ENCODE measurements at regions not wholly inside any gene's neighbourhood (a gene's known extent, or its start where the extent isn't known, plus 50 kb on each side); places are given as distances from the start of the nearest gene placed in this dataset.
A peak's percentile ranks its signal among the peaks of the same experiment; 100 is the strongest.
"Not testable (repeated sequence)": the region's sequence is repeated elsewhere in the genome, so short reads cannot be mapped to it uniquely, and the experiment has no call there.

DNA sequence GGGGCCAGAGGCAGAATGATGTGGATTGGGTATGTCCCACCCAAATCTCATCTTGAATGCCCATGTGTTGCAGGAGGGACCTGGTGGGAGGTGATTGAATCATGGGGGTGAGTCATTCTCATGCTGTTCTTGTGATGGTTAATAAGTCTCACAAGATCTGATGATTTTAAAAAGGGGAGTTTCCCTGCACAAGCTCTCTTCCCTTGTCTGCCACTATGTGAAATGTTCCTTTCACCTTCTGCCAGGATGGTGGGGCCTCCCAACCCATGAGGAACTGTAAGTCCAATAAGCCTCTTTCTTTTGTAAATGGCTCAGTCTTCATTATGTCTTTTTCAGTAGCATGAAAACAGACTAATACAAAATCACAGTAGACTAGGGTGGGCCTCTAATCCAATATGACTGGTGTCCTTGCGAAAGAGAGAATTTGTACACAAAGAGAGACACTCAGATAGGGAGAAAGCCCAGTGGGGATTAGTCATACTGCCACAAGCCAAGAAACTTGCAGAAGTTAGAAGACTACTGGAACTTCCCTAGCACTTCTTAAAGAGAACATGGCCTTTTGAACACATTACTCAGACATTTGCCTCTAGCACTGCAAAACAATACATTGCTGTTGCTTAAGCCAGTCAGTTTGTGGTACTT lies 68.4 kb downstream of the ANXA1 start:
- DNase-seq (ENCODE audit: low read depth in 2 of 2) = peak in 1 of 2 donors; percentile 4

DNA sequence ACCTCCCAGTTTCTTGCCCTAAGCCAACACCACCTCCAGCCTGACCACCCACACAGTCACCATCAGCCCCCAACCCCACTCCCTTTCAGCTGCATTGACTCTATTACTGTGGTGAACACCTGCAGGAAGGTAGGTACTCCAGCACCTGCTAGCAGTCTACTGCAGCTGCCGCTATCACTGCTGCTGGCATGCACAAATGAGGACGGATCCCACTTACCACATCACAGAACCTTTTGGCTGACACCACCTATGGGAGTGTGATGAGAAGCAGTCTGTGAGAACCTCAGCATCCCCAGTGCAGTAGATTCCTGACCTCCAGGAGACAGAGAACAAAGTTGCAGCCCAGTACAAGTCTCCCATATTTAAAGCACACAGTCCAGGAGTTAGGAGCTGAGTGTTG lies 71.9 kb downstream of the ANXA1 start:
- DNase-seq (ENCODE audit: low read depth in 2 of 2) = no peak

DNA sequence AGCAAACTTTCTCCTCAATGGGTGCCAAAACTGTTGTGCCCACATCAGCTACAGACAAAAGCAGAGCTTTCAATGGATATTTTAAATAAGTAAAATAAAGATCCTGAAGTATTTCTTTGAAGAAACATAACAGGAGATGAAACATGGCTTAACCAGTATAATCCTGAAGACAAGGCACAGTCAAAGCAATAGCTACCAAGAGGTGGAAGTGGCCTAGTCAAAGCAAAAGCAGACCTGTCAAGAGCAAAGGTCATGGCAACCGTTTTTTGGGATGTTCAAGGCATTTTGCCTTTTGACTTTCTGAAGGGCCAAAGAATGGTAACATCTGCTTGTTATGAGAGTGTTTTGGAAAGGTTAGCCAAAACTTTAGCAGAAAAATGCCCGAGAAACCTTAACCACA lies 77.9 kb downstream of the ANXA1 start:
- DNase-seq (ENCODE audit: low read depth in 2 of 2) = no peak

DNA sequence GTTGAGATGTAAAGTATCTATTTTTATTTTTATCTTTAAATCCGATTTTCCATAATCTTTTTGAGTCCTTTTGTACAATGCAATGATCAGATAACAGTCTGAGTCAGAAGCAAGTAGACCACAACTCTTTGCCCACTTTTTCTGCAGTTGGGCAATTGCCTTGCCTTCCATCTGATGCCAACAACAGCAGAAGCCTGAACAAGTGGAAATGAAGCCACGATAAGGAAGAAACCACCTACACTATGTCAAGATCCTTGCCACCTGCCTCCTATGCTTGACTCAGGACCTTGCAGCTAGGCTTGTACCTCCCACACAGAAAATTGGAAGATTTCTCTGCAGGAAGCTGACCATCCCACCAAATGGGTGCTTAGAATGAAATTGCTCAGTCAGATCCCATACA lies 78.6 kb downstream of the ANXA1 start:
- no peak for DNase-seq (ENCODE audit: low read depth in 2 of 2)

DNA sequence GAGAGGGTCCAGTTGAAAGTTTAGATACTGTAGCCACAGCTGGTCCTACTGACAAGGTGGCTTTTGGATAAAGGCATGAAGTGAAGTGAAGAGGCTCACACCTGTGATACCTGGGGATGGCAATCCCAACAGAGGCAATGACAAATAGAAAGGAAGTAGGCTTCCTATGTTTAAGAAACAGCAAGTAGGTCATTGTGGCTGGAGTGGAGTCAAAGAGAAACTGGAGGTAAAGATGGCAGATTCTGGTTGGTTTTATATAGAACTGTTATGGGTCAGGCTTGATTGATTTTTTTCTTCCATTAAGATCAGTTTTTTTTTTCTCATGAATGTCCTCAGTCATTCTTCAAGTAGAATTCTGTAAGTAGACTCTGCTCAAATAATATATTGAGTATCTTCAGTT lies 79.5 kb downstream of the ANXA1 start:
- DNase-seq (ENCODE audit: low read depth in 2 of 2) = no peak

DNA sequence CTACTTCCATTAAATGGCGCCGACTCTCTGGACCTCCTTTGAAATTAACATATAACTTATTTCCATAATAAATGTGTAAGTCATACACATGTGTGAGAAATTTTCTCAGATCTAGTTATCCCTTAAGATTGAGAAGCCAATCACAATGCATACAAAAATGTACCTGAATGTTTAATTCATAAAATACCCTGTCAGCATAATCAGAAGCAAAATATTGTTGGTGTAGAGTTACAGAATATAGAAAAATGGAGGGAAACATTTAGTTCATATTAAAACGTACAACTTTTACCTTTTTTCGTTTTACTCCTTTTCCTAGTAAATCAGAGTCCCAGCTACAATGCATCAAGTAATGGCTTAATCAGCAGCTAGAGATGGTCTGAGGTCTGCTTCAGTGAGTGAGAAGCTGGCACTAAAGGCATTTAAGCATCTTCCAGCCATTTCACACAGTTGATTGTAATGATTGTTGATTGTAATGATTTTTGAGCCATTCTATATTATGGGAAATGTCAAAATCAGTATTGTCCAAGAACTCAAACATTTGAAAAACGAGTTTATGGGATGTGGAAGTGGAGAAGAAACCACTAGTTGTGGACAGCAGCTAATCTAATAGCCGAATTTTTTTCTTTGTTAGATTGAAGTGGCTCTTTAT lies 81.8 kb downstream of the ANXA1 start:
- no peak for DNase-seq (ENCODE audit: low read depth in 2 of 2)

DNA sequence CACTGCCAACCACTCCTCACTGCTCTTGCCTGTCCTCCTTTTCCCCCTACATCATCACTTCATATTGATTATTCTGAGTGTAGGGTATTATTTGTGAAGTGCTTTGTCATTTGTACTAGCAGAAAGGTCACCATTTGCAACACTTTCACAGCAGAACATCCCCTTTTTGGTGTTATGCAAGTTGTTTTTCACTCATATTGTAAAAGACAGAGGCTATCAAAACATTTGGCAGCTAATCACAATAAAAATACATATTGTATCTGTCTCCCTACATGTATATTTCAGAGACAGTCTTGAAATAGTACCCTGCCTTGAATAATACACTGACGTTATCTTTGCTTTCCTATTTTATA lies 82.3 kb downstream of the ANXA1 start:
- no peak for DNase-seq (ENCODE audit: low read depth in 2 of 2)

DNA sequence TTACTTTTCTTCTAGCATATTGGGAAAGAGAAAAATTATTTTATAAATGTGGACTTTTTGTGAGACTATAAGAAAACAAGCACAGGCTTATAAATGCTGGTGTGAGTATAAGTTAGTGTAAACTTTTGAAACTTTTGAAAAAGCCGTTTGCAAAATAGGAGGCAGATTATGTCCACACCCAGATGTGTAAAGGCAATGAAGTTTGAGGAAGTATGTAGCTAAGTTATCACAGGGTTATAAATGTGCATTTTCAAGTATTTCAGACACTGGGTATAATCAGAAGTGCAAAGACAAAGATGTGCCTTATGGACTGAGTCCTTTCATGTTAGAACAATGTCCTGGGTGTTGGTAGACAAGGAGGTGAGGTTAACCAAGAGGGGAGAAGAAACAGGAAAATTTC lies 85.5 kb downstream of the ANXA1 start:
- no peak for DNase-seq (ENCODE audit: low read depth in 2 of 2)

DNA sequence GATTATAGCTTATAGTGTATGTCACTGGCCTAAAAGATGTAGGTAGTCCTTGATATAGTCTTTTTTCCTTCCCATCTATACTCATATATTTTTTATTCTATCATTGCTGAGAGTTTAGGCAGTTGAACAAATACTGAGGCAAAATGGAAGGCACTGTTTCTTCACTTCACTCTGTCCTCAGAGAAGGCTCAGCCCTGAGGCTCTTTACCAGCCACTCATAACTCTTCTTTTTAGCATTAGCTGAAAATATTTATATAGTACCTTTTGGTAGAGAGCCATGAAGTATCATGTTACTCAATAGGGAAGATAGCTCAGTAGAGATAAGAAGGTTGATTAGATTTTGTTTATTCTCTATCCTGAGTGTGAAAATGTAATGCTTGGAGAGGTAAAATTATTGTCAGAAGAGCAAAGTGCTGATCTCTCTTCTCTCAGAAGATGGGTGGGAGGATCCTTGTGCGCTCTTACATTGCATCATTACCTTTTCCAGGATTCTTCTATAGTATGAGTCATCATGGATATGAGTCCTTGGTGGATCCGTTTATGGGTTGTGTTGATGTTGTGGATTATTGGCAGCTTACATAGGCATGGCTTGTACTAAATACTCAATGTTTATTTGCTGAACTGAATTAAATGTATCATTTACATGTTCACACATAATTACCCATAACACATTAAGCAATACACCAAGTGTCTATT lies 88.1 kb downstream of the ANXA1 start:
- DNase-seq (ENCODE audit: low read depth in 2 of 2) = no peak

DNA sequence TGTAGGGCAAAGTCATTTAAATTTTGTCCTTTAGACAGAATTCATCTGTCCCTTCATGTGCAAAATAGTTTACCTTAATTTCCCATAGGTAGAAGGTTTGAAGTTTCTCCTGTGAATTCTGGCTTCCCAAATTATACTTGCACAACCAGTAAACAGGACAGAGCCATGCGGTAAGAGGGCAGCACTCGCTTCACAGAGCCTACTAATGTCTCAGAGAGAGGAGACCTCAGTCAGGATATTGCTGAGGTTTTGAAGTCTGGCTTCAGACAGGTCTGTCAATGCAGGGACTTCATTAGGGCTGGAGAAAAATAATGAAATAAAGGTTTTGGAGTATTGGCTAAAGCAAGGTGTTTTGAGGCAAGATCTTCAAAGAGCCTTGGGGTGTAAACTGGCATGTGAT lies 91.4 kb downstream of the ANXA1 start:
- no peak for DNase-seq (ENCODE audit: low read depth in 2 of 2)

DNA sequence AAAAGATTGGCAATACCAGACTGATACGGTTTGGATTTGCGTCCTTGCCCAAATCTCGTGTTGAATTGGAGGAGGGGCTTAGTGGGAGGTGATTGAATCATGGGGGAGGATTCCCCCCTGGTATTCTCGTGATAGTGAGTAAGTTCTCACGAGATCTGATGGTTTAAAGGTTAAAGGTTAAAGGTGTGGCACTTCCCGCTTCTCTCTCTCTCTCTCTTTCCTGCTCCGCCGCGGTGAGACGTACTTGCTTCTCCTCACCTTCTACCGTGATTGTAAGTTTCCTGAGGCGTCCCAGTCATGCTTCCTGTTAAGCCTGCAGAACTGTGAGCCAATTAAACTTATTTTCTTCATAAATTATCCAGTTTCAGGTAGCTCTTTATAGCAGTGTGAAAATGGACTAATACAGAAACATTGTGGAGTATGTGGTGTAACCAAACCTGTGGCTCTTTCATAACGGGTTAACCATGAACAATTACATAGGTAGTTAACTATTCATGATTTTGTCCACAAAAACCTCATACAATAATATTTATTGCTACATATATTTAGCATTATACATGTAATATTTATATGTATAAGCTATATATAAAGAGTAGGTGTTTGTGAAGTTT lies 107.5 kb downstream of the ANXA1 start:
- DNase-seq (ENCODE audit: low read depth in 2 of 2) = no peak

DNA sequence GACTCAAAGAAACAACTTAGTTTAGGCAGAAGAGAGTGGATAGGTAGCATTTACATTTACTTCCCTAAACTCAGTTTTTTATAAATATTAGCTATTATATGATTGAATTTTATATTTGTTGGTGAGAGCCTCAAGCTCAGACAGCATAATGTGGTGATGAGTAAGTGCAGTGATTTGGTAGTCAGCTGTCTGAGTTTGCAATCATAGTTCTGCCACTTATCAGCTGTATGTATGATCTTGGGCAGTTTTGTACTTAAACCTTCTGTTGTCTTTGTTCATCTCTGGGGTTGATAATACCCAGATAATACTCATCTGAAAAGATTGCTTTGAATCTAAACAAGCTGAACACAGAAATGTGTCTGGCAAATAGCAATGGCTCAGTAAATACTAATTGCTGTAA lies 108.8 kb downstream of the ANXA1 start:
- no peak for DNase-seq (ENCODE audit: low read depth in 2 of 2)

DNA sequence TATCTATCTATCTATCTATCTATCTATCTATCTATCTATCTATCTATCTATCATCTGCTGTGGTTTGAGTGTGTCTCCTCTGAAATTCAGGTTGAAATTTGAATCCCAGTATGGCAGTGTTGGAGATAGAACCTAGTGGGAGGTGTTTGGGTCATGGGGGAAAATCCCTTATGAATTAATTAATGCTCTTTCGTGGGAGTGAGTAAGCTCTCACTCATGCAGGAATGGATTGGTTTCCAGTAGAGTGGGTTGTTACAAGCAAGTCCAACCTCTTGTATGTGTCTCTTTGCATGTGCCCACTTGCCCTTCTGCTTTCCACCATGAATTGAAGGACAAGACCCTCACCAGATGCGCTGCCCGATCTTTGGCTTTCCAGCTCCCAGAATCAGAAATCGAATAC lies 113.0 kb downstream of the ANXA1 start:
- no peak for DNase-seq (ENCODE audit: low read depth in 2 of 2)

DNA sequence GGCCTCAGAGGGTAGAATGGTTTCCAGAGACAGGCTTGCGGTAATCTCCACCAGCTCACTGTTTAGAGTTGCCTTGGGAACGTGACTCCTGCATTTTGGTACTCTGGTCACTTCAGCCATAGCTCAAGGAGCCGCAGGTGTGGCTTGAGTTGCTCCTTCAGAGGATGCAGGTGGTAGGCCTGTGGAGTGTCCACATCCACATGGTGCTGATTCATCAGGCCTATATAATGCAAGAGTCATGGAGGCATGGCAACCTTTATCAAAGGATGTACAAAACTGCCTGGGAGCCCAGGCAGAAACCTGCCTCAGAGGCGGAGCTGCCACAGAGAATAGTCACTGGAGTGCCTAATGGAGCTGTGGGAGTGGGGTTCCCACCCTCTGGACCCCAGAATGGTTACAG lies 114.2 kb downstream of the ANXA1 start:
- no peak for DNase-seq (ENCODE audit: low read depth in 2 of 2)

DNA sequence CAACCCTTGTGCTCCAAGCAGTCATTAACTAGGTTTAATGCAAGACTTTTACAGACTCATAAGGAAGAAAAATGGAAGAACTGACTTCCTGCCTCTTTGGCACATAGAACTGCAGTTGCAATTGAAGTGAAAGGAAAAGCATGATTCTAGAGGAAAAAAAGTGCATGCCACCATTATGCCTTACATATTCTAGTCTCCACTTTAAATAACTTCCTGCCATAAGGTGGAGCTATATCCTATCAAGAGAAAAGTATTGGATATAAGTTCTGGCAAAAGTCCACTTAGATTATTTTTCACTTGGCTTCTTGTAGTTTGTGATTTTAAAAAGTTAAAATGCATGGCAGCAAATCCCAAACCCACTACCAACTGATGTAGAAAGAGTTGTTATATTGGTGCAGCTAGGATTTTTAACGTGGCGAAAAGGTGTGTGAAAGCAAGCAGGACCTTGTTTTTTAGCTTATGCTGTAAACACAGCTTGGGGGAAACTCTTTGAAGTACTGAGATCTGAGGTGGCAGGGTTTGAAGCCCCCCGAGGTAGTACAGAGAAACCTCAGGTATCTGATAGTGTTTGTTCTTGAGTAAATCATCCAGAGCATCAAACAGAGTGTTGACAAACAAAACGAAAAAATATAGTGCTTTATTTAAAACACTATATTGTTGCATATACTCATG lies 117.9 kb downstream of the ANXA1 start:
- no peak for DNase-seq (ENCODE audit: low read depth in 2 of 2)

DNA sequence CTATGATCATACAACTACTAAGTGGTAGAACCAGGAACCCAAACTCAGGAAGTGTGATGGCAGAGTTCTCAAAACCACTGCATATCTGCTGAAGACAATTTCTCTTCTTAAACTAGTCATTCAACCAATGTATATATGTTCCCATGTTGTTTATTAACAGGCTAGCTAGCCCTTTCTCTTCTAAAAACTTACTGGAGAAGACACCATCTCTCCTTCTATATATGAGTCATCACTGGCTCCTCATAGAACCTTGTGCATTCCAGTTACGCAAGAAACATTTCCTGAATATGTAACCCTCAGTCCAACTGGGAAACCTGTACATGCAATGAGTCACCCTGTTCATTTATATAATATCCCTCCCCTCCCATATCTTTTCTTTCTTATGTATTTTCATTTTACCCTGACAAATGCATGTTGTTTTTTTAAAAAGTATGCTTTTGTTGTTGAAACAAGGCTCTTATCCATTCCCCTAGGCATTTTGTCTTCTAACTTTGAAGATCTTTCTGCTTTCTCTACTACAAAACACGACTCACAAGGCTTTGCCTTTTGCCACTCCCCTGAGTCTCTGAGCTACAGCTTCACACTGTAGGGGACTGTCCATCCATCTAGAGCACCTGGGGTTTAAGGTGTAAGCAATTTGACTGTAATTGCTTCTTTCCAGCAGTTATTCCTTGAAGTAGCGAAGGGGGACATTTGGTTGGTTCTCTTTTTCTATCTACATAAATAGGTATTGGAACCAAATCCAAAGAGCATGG lies 119.5 kb downstream of the ANXA1 start:
- no peak for DNase-seq (ENCODE audit: low read depth in 2 of 2)

DNA sequence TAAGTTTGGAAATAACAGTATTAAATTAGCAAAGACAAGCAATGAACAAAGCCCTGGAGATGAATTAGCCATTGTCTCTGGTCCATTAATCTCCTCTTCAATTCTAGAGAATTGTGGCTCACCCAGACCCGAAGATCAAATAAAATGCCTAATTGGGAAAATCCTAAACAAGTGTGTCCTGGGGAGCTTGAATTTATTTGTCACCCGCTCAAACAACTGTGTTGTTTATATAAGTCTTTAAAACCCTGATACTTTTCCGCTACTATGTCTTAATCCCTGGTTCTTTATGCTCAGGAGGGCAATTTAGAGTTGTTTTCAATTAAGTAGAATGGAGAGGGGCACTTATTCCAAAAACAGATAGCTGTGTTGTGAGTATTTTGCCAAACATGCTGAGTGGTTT lies 128.4 kb downstream of the ANXA1 start:
- no peak for DNase-seq (ENCODE audit: low read depth in 2 of 2)

DNA sequence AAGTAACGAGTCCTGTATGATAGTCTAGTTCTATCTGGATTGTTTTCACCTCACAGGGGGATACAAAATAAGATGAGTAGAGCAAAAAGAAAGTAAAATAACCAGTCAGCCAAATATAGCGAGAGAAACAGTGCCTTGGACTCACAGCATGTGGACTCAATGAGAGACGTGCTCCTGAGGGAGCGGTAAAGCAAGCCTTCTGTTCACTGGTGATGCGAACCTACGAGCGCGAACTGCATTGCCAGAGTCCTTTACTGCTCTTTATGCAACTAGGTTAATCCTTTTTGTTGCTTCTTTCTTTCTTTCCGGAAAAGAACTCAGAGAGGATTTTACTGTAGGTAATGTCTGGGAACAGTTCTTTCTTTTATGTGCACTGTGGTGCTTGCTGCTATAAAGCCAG lies 132.7 kb downstream of the ANXA1 start:
- DNase-seq (ENCODE audit: low read depth in 2 of 2) = no peak

DNA sequence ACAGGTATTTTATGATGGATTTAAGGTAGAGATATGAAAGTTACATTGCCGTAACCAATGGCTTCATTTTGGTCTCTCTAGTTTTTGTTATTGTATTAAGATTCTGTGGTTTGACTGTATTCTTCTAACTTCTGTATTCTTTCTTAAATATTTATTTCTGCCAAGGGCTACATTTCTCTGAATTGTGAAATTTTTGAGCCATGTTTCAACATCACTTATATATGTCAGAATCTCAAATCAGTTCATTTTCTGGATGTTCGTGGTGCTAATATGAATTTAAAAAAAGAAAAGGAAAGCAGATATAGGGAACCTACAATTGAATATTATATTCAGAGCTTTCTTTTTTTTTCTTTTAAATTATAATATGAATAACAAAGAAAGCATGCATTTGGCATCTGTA lies 142.7 kb downstream of the ANXA1 start:
- DNase-seq (ENCODE audit: low read depth in 2 of 2) = no peak

DNA sequence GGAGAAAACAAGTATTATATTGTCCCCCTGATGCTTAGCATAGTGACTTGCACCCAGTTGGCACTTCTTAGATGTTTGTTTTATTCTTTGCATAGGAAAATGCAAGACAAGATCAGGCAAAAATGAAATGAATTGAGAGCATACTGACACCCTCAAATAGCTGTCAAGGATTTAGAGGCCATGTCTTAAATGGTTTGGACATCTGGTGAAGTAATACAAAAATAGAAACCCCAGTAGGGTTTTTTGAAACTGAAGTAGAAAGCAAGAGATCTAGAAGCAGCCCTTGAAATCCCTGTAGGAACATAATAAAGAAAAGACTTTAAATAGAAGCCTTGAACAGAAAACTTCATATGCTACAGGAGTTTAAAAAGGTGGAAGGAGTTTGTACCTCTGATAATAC lies 174.3 kb downstream of the ANXA1 start:
- DNase-seq (ENCODE audit: low read depth in 2 of 2) = no peak

DNA sequence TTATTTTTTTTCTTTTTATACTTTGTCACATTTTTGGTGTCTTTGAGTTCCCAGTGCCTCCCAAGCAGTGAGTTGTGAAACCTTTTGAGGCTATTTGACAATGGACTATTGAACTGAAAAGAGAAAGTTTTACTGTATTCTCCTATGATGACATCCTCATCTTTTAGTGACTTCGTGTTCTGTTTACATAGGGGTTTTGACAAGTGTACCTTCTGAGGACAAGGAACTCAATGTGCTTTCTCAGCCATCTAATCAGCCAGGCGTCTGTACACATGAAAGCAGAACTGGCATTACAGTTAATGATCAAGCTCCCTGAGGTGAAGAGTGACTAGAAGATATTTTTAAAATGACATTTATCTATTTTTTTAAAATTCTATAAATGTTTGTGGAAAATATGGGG lies 175.5 kb downstream of the ANXA1 start:
- no peak for DNase-seq (ENCODE audit: low read depth in 2 of 2)

DNA sequence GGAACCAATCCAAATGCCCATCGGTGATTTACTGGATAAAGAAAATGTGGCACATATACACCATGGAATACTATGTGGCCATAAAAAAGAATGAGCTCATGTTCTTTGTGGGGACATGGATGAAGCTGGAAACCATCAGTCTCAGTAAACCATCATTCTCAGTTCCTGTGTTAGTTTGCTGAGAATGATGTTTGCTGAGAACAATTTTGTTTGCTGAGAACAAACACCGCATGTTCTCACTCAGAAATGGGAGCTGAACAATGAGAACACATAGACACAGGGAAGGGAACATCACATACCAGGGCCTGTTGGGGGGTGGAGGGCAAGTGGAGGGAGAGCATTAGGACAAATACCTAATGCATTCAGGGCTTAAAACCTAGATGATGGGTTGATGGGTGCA lies 185.5 kb downstream of the ANXA1 start:
- not testable (repeated sequence) for DNase-seq (ENCODE audit: low read depth in 2 of 2)

Measured in stimulated activated CD4-positive, alpha-beta T cell treated with anti-CD3 and anti-CD28 coated beads, Interleukin-1b, Interleukin-23, amount 100 ng/mL, for 4 hours (primary cell).